Neural progenitor cell (in vitro differentiated cells): ENCODE measurements at regions not wholly inside any gene's neighbourhood (a gene's known extent, or its start where the extent isn't known, plus 50 kb on each side); places are given as distances from the start of the nearest gene placed in this dataset.

ENCODE experiments used
- CTCF ChIP-seq: fragments of 200-600 bp; sonication (generic); IDR thresholded peaks from 2 replicates; pipeline ENCODE4 v1.5.1; 2017; ENCODE audit warnings: antibody characterized with exemption, mild to moderate bottlenecking
- EZH2 ChIP-seq: fragments of 200-600 bp; sonication (generic); IDR thresholded peaks from 2 replicates; pipeline ENCODE4 v1.6.1; 2017; ENCODE audit warnings: antibody characterized with exemption, mild to moderate bottlenecking, moderate library complexity

GRCh38 chr9:17894501-17895160 lies 315.8 kb downstream of the SH3GL2 start:
- TF ChIP-seq EZH2 = no peak
- no peak for TF ChIP-seq CTCF
